Esophagus mucosa (tissue), 1 donor: ENCODE measurements at regions not wholly inside any gene's neighbourhood (a gene's known extent, or its start where the extent isn't known, plus 50 kb on each side); places are given as distances from the start of the nearest gene placed in this dataset.
"Not testable (repeated sequence)": the region's sequence is repeated elsewhere in the genome, so short reads cannot be mapped to it uniquely, and the experiment has no call there.

Source experiments
- ATAC-seq: fragments of 200-7000 bp; cut with Tn5 transposase; one replicate; pipeline ENCODE4 v1.9.1; 2020
- donor health status: DM: yes; HTN: yes; CAD: no.

- no peak for ATAC-seq
Observed at GRCh38 chr6:150499882-150500312, 99.8 kb upstream of the PLEKHG1 start.

GRCh38 chr6:150500568-150500967 lies 99.1 kb upstream of the PLEKHG1 start:
- ATAC-seq, result not testable (repeated sequence)

GRCh38 chr6:150503041-150503440 lies 96.6 kb upstream of the PLEKHG1 start:
- ATAC-seq, result no peak

GRCh38 chr6:150503586-150504339 lies 95.9 kb upstream of the PLEKHG1 start:
- no peak for ATAC-seq

- ATAC-seq, result not testable (repeated sequence)
Observed at GRCh38 chr6:150507361-150507760, 92.3 kb upstream of the PLEKHG1 start.

GRCh38 chr6:150510576-150510975 lies 89.1 kb upstream of the PLEKHG1 start:
- ATAC-seq, result no peak

GRCh38 chr6:150511313-150511712 lies 88.4 kb upstream of the PLEKHG1 start:
- ATAC-seq, result no peak

- peak; percentile 80 for ATAC-seq
Observed at GRCh38 chr6:150514806-150515380, 84.8 kb upstream of the PLEKHG1 start.

- no peak for ATAC-seq
Observed at GRCh38 chr6:150516199-150516598, 83.5 kb upstream of the PLEKHG1 start.

- no peak for ATAC-seq
Observed at GRCh38 chr6:150517175-150517574, 82.5 kb upstream of the PLEKHG1 start.

GRCh38 chr6:150521482-150521881 lies 78.2 kb upstream of the PLEKHG1 start:
- ATAC-seq, result no peak

- not testable (repeated sequence) for ATAC-seq
Observed at GRCh38 chr6:150523216-150523615, 76.5 kb upstream of the PLEKHG1 start.

- no peak for ATAC-seq
Observed at GRCh38 chr6:150525300-150525699, 74.4 kb upstream of the PLEKHG1 start.

- no peak for ATAC-seq
Observed at GRCh38 chr6:150527100-150527499, 72.6 kb upstream of the PLEKHG1 start.

- ATAC-seq, result no peak
Observed at GRCh38 chr6:150528648-150529285, 70.9 kb upstream of the PLEKHG1 start.

GRCh38 chr6:150529646-150530045 lies 70.0 kb upstream of the PLEKHG1 start:
- ATAC-seq, result no peak

- ATAC-seq, result no peak
Observed at GRCh38 chr6:150531957-150532356, 67.7 kb upstream of the PLEKHG1 start.

- no peak for ATAC-seq
Observed at GRCh38 chr6:150534553-150534952, 65.1 kb upstream of the PLEKHG1 start.

- no peak for ATAC-seq
Observed at GRCh38 chr6:150535151-150535804, 64.4 kb upstream of the PLEKHG1 start.

GRCh38 chr6:150535818-150536220 lies 63.9 kb upstream of the PLEKHG1 start:
- ATAC-seq, result no peak

GRCh38 chr6:150536835-150537234 lies 62.9 kb upstream of the PLEKHG1 start:
- ATAC-seq, result no peak

GRCh38 chr6:150537491-150537890 lies 62.2 kb upstream of the PLEKHG1 start:
- ATAC-seq, result no peak

GRCh38 chr6:150537893-150538292 lies 61.8 kb upstream of the PLEKHG1 start:
- ATAC-seq, result no peak
